Sigmoid colon (tissue), 6 donors: ENCODE measurements at regions not wholly inside any gene's neighbourhood (a gene's known extent, or its start where the extent isn't known, plus 50 kb on each side); places are given as distances from the start of the nearest gene placed in this dataset.

ENCODE experiments used
- DNase-seq: peaks from one replicate; pipeline ENCODE4 v3.0.0-alpha.2; 2019
- H3K27ac ChIP-seq, 4 donors: fragments of 200-600 bp; sonication (generic); one replicate each; pipeline ENCODE4 v1.5.1; 2016 to 2019; ENCODE audit warnings: mild to moderate bottlenecking in 1 of 4
- H3K27me3 ChIP-seq, 3 donors: fragments of 200-600 bp; sonication (generic); one replicate each; pipeline ENCODE4 v1.5.1; 2019; ENCODE audit warnings: mild to moderate bottlenecking in 1 of 3
- H3K36me3 ChIP-seq, 4 donors: fragments of 200-600 bp; sonication (generic); one replicate each; pipeline ENCODE4 v1.5.1; 2016 to 2019
- H3K4me1 ChIP-seq, 4 donors: fragments of 200-600 bp; sonication (generic); one replicate each; pipeline ENCODE4 v1.5.1; 2017 to 2019
- H3K4me3 ChIP-seq, 4 donors: fragments of 200-600 bp; sonication (generic); one replicate each; pipeline ENCODE4 v1.5.1; 2017 to 2019; ENCODE audit warnings: mild to moderate bottlenecking in 2 of 4, moderate library complexity in 1 of 4
- H3K9me3 ChIP-seq, 4 donors: fragments of 200-600 bp in 3 of 4; sonication (generic) in 3 of 4; one replicate each; pipeline versions ENCODE4 v1.5.1 to v1.6.1; 2013 to 2019
- EP300 ChIP-seq, 4 donors: sonication (generic); formaldehyde crosslinking; IDR thresholded peaks; one replicate each; pipeline ENCODE4 v1.6.1; 2017; ENCODE audit warnings: antibody characterized with exemption in 4 of 4
- POLR2A ChIP-seq, 2 donors: fragments of 450-650 bp; IDR thresholded peaks; one replicate each; pipeline ENCODE4 v1.6.1; 2016; ENCODE audit warnings: antibody characterized with exemption in 2 of 2, mild to moderate bottlenecking in 2 of 2, moderate library complexity in 2 of 2
- POLR2AphosphoS5 ChIP-seq, 4 donors: sonication (generic); formaldehyde crosslinking; IDR thresholded peaks; one replicate each; pipeline ENCODE4 v1.6.1; 2017; ENCODE audit warnings: antibody characterized with exemption in 4 of 4
- whole genome bisulfite sequencing, 2 donors: extraction: QIAGEN DNeasy Blood & Tissue Kit; methylation state at CpG; one replicate each; pipeline ENCODE4 v1.1.7; 2013; 5-methylcytosine and 5-hydroxymethylcytosine counted together
- intact Hi-C: fragments of 100-400 bp; cut with DNase I; formaldehyde crosslinking; loops from one replicate; pipeline ENCODE4 v1.15.1; 2023
- TF ChIP-seq, protein P1 (sequence below), 4 experiments: fragments of 450-650 bp in 3 of 4; fragments of 200-600 bp in 1 of 4; IDR thresholded peaks; one replicate each; pipeline ENCODE4 v1.5.1; 2016 to 2019; ENCODE audit warnings: antibody characterized with exemption in 4 of 4, mild to moderate bottlenecking in 3 of 4, moderate library complexity in 2 of 4
- donor health status: healthy with polysubstance abuse.
- donor health status: healthy.

DNA sequence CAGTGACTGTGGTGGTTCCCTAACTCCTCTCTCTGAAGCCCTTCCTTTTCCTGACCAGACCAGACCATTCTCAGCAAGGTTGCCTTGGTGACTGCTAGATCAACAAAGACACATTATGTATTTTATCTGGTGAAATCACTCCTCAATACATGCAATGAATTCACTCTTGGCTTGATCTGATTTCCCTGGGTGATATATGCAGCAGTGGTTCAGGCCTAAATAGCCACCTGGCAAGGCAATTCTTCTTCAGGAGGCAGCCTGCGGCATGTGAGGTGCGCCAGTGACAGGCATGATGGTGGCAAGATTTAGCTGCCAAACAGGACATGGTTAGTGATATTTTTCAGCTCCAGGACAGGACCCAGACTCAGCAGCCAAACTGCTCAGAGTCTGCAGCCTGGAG, 350.3 kb upstream of the CCDC196 start:
- no peak overlapping the region for H3K27ac ChIP-seq
- no peak overlapping the region for H3K4me3 ChIP-seq
- TF ChIP-seq EP300 (IDR thresholded peaks at IDR 0.05) (no peak), POLR2AphosphoS5 (IDR thresholded peaks at IDR 0.05) (no peak), POLR2A (IDR thresholded peaks at IDR 0.05) (no peak)
- TF ChIP-seq, protein P1, sequence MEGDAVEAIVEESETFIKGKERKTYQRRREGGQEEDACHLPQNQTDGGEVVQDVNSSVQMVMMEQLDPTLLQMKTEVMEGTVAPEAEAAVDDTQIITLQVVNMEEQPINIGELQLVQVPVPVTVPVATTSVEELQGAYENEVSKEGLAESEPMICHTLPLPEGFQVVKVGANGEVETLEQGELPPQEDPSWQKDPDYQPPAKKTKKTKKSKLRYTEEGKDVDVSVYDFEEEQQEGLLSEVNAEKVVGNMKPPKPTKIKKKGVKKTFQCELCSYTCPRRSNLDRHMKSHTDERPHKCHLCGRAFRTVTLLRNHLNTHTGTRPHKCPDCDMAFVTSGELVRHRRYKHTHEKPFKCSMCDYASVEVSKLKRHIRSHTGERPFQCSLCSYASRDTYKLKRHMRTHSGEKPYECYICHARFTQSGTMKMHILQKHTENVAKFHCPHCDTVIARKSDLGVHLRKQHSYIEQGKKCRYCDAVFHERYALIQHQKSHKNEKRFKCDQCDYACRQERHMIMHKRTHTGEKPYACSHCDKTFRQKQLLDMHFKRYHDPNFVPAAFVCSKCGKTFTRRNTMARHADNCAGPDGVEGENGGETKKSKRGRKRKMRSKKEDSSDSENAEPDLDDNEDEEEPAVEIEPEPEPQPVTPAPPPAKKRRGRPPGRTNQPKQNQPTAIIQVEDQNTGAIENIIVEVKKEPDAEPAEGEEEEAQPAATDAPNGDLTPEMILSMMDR (IDR thresholded peaks at IDR 0.05), result no peak
- intact Hi-C loops, result no loop called here
- no peaks in the 10 kb centered on the region for H3K36me3 ChIP-seq
- 88 to 98% methylated on average over 2 of the region's 2 CpGs for WGBS, 2 donors
- no peaks in the 10 kb centered on the region for H3K9me3 ChIP-seq
- H3K4me1 ChIP-seq, result peaks cover 0 to 9% (median under 1%) of the 10 kb centered on the region in 4 donors
- no peak for DNase-seq
- H3K27me3 ChIP-seq, result no peaks in the 10 kb centered on the region

- Histone ChIP-seq H3K36me3 (no peaks in the 10 kb centered on the region), H3K9me3 (no peaks in the 10 kb centered on the region), H3K4me3 (no peak overlapping the region), H3K4me1 (peaks cover 0 to 9% (median 0%) of the 10 kb centered on the region in 4 donors), H3K27me3 (no peaks in the 10 kb centered on the region), H3K27ac (no peak overlapping the region)
- intact Hi-C loops, result no loop called here
- WGBS, 2 donors, result 77 to 82% methylated on average over 8 of the region's 8 CpGs
- no peak for TF ChIP-seq POLR2A (IDR thresholded peaks at IDR 0.05)
- TF ChIP-seq EP300 (IDR thresholded peaks at IDR 0.05), result no peak
- DNase-seq, result no peak
Measured at GRCh38 chr14:66137081-66137480, 349.1 kb upstream of the CCDC196 start.

DNA sequence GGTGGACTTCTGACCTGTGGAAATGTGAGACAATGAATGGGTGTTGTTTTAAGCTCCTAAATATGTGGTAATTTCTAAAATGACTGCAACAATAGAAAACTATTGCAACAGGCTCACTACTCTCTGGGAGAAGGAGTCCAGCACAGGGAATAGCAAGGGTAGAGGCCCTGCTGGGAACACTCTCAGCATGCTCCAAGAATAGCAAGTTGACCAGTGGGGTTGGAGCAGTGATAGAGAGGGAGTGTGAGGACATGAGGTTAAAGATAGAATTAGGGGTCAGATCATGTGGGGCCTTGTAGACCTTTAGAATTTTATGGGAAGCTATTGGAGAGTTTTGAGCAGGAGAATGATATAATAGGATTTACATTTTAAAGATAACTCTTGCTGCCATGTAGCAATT, 346.7 kb upstream of the CCDC196 start:
- Histone ChIP-seq H3K9me3 (no peaks in the 10 kb centered on the region), H3K36me3 (no peaks in the 10 kb centered on the region), H3K4me1 (peaks cover 0 to 9% (median 0%) of the 10 kb centered on the region in 4 donors), H3K4me3 (no peak overlapping the region), H3K27ac (no peak overlapping the region), H3K27me3 (no peaks in the 10 kb centered on the region)
- no peak for DNase-seq
- intact Hi-C loops, result no loop called here
- TF ChIP-seq POLR2A (IDR thresholded peaks at IDR 0.05), result no peak
- TF ChIP-seq POLR2AphosphoS5 (IDR thresholded peaks at IDR 0.05), result no peak
- no peak for TF ChIP-seq EP300 (IDR thresholded peaks at IDR 0.05)
- TF ChIP-seq, protein P1 (IDR thresholded peaks at IDR 0.05), result no peak

- no peak for DNase-seq
- intact Hi-C loops, result no loop called here
- H3K4me3 ChIP-seq, result no peak overlapping the region
- no peaks in the 10 kb centered on the region for H3K9me3 ChIP-seq
- TF ChIP-seq POLR2AphosphoS5 (IDR thresholded peaks at IDR 0.05), result no peak
- TF ChIP-seq EP300 (IDR thresholded peaks at IDR 0.05), result no peak
- TF ChIP-seq POLR2A (IDR thresholded peaks at IDR 0.05), result no peak
- TF ChIP-seq, protein P1 (IDR thresholded peaks at IDR 0.05), result no peak
- H3K4me1 ChIP-seq, result peaks cover 0 to 9% (median 0%) of the 10 kb centered on the region in 4 donors
- H3K27ac ChIP-seq, result no peak overlapping the region
- 77 to 85% methylated on average over 6 of the region's 6 CpGs for WGBS, 2 donors
- H3K27me3 ChIP-seq, result no peaks in the 10 kb centered on the region
- no peaks in the 10 kb centered on the region for H3K36me3 ChIP-seq
Measured at GRCh38 chr14:66140213-66140918, 345.8 kb upstream of the CCDC196 start.

GRCh38 chr14:66140963-66141362, 345.2 kb upstream of the CCDC196 start:
- intact Hi-C loops, result no loop called here
- Histone ChIP-seq H3K27me3 (no peaks in the 10 kb centered on the region), H3K4me1 (peaks cover 0 to 6% (median 0%) of the 10 kb centered on the region in 4 donors), H3K9me3 (no peaks in the 10 kb centered on the region), H3K27ac (no peak overlapping the region), H3K4me3 (no peak overlapping the region), H3K36me3 (no peaks in the 10 kb centered on the region)
- TF ChIP-seq EP300 (IDR thresholded peaks at IDR 0.05), result no peak
- TF ChIP-seq, protein P1 (IDR thresholded peaks at IDR 0.05), result no peak
- TF ChIP-seq POLR2A (IDR thresholded peaks at IDR 0.05), result no peak
- TF ChIP-seq POLR2AphosphoS5 (IDR thresholded peaks at IDR 0.05), result no peak
- 77 to 95% methylated on average over 3 of the region's 3 CpGs for WGBS, 2 donors
- no peak for DNase-seq
